ENCODE measurements at regions not wholly inside any gene's neighbourhood (a gene's known extent, or its start where the extent isn't known, plus 50 kb on each side); places are given as distances from the start of the nearest gene placed in this dataset.

DNA sequence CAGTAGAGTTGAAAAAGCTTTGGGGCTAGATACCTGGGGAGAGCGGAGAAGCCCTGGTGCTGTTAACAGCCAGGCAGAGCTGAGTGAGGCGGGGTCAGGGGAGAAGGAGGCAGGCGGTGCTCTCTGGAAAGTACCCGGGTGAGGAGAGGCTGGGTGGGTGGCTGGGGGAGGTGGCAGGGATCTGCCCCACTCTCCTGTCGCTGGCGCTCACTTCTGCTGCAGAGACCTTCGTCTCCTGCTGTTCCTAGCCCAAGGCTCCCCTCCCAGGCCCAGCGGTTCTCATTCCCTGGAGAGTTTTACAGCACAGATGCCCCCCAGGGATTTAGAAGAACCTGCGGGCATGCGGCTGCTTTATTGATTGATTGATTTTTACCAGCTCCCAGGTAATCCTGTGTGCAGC lies 302.8 kb downstream of the IRF8 start:
- H3K9me3 ChIP-seq, result no peaks in the 10 kb centered on the region
- TF ChIP-seq, protein P1, sequence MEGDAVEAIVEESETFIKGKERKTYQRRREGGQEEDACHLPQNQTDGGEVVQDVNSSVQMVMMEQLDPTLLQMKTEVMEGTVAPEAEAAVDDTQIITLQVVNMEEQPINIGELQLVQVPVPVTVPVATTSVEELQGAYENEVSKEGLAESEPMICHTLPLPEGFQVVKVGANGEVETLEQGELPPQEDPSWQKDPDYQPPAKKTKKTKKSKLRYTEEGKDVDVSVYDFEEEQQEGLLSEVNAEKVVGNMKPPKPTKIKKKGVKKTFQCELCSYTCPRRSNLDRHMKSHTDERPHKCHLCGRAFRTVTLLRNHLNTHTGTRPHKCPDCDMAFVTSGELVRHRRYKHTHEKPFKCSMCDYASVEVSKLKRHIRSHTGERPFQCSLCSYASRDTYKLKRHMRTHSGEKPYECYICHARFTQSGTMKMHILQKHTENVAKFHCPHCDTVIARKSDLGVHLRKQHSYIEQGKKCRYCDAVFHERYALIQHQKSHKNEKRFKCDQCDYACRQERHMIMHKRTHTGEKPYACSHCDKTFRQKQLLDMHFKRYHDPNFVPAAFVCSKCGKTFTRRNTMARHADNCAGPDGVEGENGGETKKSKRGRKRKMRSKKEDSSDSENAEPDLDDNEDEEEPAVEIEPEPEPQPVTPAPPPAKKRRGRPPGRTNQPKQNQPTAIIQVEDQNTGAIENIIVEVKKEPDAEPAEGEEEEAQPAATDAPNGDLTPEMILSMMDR (IDR thresholded peaks at IDR 0.05), result no peak
- no peak overlapping the region for H3K4me3 ChIP-seq
- intact Hi-C loops (cut with DNase I), result no loop called here
- ATAC-seq, result no peak
- no peaks in the 10 kb centered on the region for H3K36me3 ChIP-seq
- H3K27me3 ChIP-seq, result peaks cover 17 to 65% of the 10 kb centered on the region in 2 donors
- no peaks in the 10 kb centered on the region for H3K4me1 ChIP-seq
- H3K27ac ChIP-seq, result peak overlapping the region in 1 of 2 donors; percentile 48
- DNase-seq, result no peak

DNA sequence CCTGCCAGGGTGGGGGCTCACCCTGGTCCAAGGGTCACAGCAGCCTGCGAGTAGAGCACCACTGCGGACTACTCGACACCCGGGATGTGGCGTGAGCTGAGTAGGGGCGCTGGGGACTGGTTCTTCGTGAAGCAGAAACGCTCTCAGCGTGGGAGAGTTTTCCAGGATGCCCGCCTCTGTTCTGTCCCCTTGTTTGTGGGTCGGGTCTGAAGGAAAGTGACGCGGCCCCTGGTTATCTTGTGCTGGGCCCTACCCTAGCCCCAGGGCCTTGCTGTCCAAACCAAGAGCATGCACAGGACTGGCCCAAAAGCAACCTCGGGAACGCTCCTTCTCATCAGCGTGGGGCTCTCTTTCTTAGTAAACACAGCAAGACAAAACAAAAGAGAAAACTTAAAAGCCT lies 303.3 kb downstream of the IRF8 start:
- H3K4me3 ChIP-seq, result no peak overlapping the region
- H3K4me1 ChIP-seq, result no peaks in the 10 kb centered on the region
- H3K36me3 ChIP-seq, result no peaks in the 10 kb centered on the region
- peaks cover 12 to 60% of the 10 kb centered on the region in 2 donors for H3K27me3 ChIP-seq
- DNase-seq (no peak), ATAC-seq (no peak)
- TF ChIP-seq, protein P1 (IDR thresholded peaks at IDR 0.05), result no peak
- no peaks in the 10 kb centered on the region for H3K9me3 ChIP-seq
- intact Hi-C loops (cut with DNase I), result no loop called here
- peak overlapping the region in 1 of 2 donors; percentile 48 for H3K27ac ChIP-seq

DNA sequence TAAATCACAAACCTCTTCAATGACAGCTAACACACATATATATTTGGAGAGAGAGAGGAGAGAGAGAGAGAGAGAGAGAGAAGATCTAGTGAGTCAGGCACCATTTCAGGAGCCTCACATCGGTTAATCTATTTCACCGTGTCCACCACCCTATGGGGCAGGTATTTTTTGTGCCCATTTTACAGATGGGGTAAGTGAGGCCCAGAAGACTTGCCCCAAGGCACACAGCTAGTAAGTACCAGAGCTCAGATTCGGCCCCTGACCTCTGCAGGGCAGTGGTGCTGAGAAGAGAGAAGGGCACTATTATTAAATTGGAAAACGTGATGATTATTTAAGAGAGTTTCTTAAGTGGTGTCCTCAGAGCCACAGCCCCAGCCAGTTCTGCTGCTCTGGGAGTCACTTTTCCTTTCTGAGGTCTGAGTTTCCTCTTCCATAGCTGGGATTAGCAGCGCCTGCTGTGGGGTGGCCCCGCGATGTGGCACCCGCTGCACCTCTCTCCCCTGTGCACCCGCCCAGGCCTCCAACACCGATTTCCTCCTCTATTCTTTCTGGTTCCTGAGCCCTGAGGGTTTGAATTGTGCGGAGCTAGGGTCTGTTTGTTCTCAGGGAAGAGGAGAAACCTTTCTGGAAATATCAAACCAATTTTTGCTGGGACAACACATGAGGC lies 303.9 kb downstream of the IRF8 start:
- H3K9me3 ChIP-seq, result no peaks in the 10 kb centered on the region
- H3K36me3 ChIP-seq, result no peaks in the 10 kb centered on the region
- no peak overlapping the region for H3K4me3 ChIP-seq
- ATAC-seq (no peak), DNase-seq (no peak)
- H3K4me1 ChIP-seq, result no peaks in the 10 kb centered on the region
- TF ChIP-seq, protein P1 (IDR thresholded peaks at IDR 0.05), result no peak
- intact Hi-C loops (cut with DNase I), result no loop called here
- H3K27me3 ChIP-seq, result peaks cover 12 to 53% of the 10 kb centered on the region in 2 donors
- no peak overlapping the region for H3K27ac ChIP-seq

DNA sequence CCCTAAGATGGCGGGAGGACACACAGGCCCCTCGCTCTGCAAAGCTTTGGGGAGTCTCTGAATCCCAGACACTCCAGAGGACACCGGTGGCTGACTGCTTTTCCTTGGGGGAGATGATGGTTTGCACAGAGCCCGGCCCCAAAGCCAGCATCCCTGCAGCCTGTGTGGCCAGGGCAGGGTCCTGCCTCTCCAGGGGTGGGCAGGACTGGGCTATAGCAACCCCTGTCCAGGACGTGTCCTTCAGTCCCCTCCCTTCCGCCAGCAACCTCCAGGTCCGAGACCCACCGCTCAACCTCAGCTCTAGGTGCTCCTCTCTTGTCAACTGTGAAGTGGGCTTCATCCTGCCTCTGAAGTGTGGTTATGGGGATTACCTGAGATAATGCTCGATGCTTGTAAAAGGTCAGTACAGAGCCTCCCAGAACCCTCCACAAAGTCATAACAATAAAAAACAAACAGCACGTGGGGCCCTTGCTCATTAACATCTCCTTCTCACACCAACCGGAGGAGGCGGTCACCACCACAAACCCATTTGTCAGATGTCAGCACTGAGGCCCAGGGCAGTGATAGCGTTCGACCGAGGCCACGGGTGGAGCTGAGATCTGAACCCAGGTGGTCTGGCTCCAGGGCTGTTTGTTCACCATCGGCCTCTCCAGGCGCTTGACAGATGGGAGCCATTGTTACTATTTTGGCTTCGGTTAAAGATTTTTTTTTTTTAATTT lies 304.8 kb downstream of the IRF8 start:
- peaks cover 4 to 45% of the 10 kb centered on the region in 2 donors for H3K27me3 ChIP-seq
- no peak overlapping the region for H3K4me3 ChIP-seq
- no peak overlapping the region for H3K27ac ChIP-seq
- TF ChIP-seq, protein P1 (IDR thresholded peaks at IDR 0.05), result no peak
- no peaks in the 10 kb centered on the region for H3K4me1 ChIP-seq
- no peak for ATAC-seq
- intact Hi-C loops (cut with DNase I), result no loop called here
- DNase-seq, result no peak
- H3K9me3 ChIP-seq, result no peaks in the 10 kb centered on the region
- H3K36me3 ChIP-seq, result no peaks in the 10 kb centered on the region

DNA sequence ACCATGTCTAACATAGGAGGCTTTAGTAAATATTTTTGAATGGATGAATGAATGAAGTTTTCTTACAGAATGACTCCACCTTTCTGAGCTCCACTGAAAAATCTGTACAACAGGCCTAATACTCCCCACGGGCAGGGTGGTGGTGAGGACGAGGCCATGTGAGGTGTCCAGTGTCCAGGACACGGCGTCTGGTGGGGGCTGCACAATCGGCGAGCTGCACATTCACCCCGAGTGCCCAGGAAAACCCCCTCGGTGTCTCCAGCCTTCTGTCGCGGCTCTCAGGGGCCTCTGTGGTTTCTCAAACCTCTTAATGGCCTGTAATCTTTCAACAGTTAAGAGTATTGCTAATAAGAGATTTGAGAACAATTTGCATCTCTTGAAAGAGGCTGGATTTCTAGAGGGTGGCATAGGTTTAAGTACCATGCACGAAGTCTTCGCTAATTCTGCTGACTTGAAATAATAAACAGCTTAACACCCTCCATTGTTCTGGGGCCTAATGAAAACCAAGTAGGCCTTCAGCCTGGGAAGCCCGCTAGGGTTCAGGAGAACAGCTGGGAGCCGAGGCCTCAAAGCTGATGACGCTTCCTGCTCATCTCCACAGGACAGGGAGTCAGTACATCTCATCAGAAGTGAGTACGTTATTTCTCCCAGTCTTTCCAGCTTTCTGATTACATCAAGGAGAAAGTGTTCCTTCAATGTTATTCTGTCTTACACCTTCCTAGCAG lies 304.6 kb upstream of the FOXF1 start:
- no peaks in the 10 kb centered on the region for H3K36me3 ChIP-seq
- TF ChIP-seq, protein P1 (IDR thresholded peaks at IDR 0.05), result no peak
- no peak for DNase-seq
- no peaks in the 10 kb centered on the region for H3K9me3 ChIP-seq
- H3K27me3 ChIP-seq, result peaks cover 0 to 25% of the 10 kb centered on the region in 2 donors
- intact Hi-C loops (cut with DNase I), result no loop called here
- H3K4me1 ChIP-seq, result no peaks in the 10 kb centered on the region
- H3K4me3 ChIP-seq, result no peak overlapping the region
- H3K27ac ChIP-seq, result no peak overlapping the region
- ATAC-seq, result no peak
